Keratinocyte (primary cell): ENCODE measurements at regions not wholly inside any gene's neighbourhood (a gene's known extent, or its start where the extent isn't known, plus 50 kb on each side); places are given as distances from the start of the nearest gene placed in this dataset.

ENCODE experiments used
- DNase-seq: peaks from one replicate; pipeline ENCODE4 v3.0.0-alpha.2; 2011; ENCODE audit warnings: low read depth, missing footprints, low spot score
- FAIRE-seq: peaks from 2 replicates; lab custom pipeline; 2011; peaks lifted over from hg19 to GRCh38; lab: Jason Lieb, UNC
- H2AFZ ChIP-seq: 2 replicates; pipeline ENCODE4 v1.6.0; 2012; ENCODE audit warnings: low read length, control low read depth, inconsistent platforms; ENCODE audit not compliant: control insufficient read depth
- H3K27ac ChIP-seq: 2 replicates; pipeline ENCODE4 v1.5.1; 2011; ENCODE audit warnings: low read length; ENCODE audit not compliant: control insufficient read depth, insufficient read depth
- H3K27me3 ChIP-seq: 3 replicates; pipeline ENCODE4 v1.6.0; 2011; ENCODE audit warnings: low read length; ENCODE audit not compliant: control insufficient read depth, insufficient read depth; ENCODE audit errors: extremely low read depth
- H3K36me3 ChIP-seq, 2 experiments: 2 replicates in 1 of 2; 3 replicates in 1 of 2; pipeline ENCODE4 v1.5.1; 2011; ENCODE audit warnings: low read length in 2 of 2, mild to moderate bottlenecking in 1 of 2; ENCODE audit not compliant: control insufficient read depth in 2 of 2, insufficient read depth in 2 of 2; ENCODE audit errors: extremely low read depth in 1 of 2
- H3K4me1 ChIP-seq: 3 replicates; pipeline ENCODE4 v1.5.1; 2011; ENCODE audit warnings: low read length; ENCODE audit not compliant: control insufficient read depth, insufficient read depth; ENCODE audit errors: extremely low read depth
- H3K4me2 ChIP-seq: 3 replicates; pipeline ENCODE4 v1.6.0; 2011; ENCODE audit warnings: low read depth, low read length; ENCODE audit not compliant: control insufficient read depth, insufficient read depth; ENCODE audit errors: extremely low read depth
- H3K4me3 ChIP-seq, 3 experiments: fragments of 200-600 bp in 1 of 3; sonication (generic) in 1 of 3; 2 replicates in 2 of 3; 3 replicates in 1 of 3; pipeline ENCODE4 v1.5.1; 2011 to 2016; ENCODE audit warnings: low read length in 3 of 3, mild to moderate bottlenecking in 3 of 3, control low read depth in 2 of 3, inconsistent platforms in 1 of 3, low read depth in 1 of 3, mixed read lengths in 1 of 3, mixed run types in 1 of 3, moderate library complexity in 1 of 3; ENCODE audit not compliant: control insufficient read depth in 2 of 3, insufficient read depth in 2 of 3; ENCODE audit errors: extremely low read depth in 1 of 3
- H3K79me2 ChIP-seq: 2 replicates; pipeline ENCODE4 v1.6.0; 2012; ENCODE audit warnings: low read length; ENCODE audit not compliant: control insufficient read depth, insufficient read depth
- H3K9ac ChIP-seq: 3 replicates; pipeline ENCODE4 v1.6.0; 2011; ENCODE audit warnings: low read length; ENCODE audit not compliant: control insufficient read depth, insufficient read depth; ENCODE audit errors: extremely low read depth
- H3K9me1 ChIP-seq: 3 replicates; pipeline ENCODE4 v1.6.0; 2011; ENCODE audit warnings: low read length; ENCODE audit not compliant: control insufficient read depth, insufficient read depth; ENCODE audit errors: extremely low read depth
- H3K9me3 ChIP-seq: 2 replicates; pipeline ENCODE4 v1.5.1; 2012; ENCODE audit warnings: low read depth, low read length; ENCODE audit not compliant: control insufficient read depth
- H4K20me1 ChIP-seq: 3 replicates; pipeline ENCODE4 v1.6.0; 2011; ENCODE audit warnings: low read length; ENCODE audit not compliant: control insufficient read depth, insufficient read depth; ENCODE audit errors: extremely low read depth
- CTCF ChIP-seq, 3 experiments: IDR thresholded peaks in 1 of 3; conservative IDR thresholded peaks in 1 of 3; optimal IDR thresholded peaks in 1 of 3; 2 replicates in 2 of 3; 3 replicates in 1 of 3; pipeline versions ENCODE3 to v1.5.1; 2011; ENCODE audit warnings: low read length in 3 of 3, mild to moderate bottlenecking in 3 of 3, moderate library complexity in 2 of 3, control low read depth in 1 of 3, inconsistent platforms in 1 of 3; ENCODE audit not compliant: insufficient read depth in 2 of 3; ENCODE audit errors: extremely low read depth in 1 of 3
- EZH2 ChIP-seq: IDR thresholded peaks from one replicate; pipeline ENCODE4 v1.6.1; 2012; ENCODE audit warnings: inconsistent platforms, mild to moderate bottlenecking, low read length, moderate library complexity
- dilution Hi-C: fragments of 300-500 bp; cut with MboI; formaldehyde crosslinking; loops from one replicate; pipeline ENCODE4 v1.7.0; 2020; ENCODE audit warnings: low sequenced_read_pairs; ENCODE audit not compliant: extremely low pct_ligation_motif_present

- no peaks in the 10 kb centered on the region for H3K9me3 ChIP-seq
- no peak overlapping the region for H2AFZ ChIP-seq
- FAIRE-seq (peak; percentile 26), DNase-seq (no peak)
- no peaks in the 10 kb centered on the region for H3K36me3 ChIP-seq
- H3K9me1 ChIP-seq: no peaks in the 10 kb centered on the region
- H3K27ac ChIP-seq: no peak overlapping the region
- no peak overlapping the region for H3K4me3 ChIP-seq
- H3K27me3 ChIP-seq: no peaks in the 10 kb centered on the region
- H4K20me1 ChIP-seq: no peaks in the 10 kb centered on the region
- dilution Hi-C loops: no loop called here
- H3K4me2 ChIP-seq: no peak overlapping the region
- H3K4me1 ChIP-seq: peaks cover 10% of the 10 kb centered on the region
- H3K79me2 ChIP-seq: no peaks in the 10 kb centered on the region
- TF ChIP-seq EZH2 (no peak), CTCF (optimal IDR thresholded peaks at IDR 0.05 in 1 of 3, IDR thresholded peaks at IDR 0.05 in 1 of 3, conservative IDR thresholded peaks at IDR 0.05 in 1 of 3; ENCODE audit: extremely low read depth in 1 of 3, insufficient read depth in 2 of 3, low read length in 3 of 3) (no peak)
- no peak overlapping the region for H3K9ac ChIP-seq
Observed at GRCh38 chr11:95305705-95306104, 74.7 kb upstream of the SESN3 start.

- FAIRE-seq: no peak
- H3K27ac ChIP-seq: no peak overlapping the region
- dilution Hi-C loops: no loop called here
Observed at GRCh38 chr11:95304777-95305176, 73.8 kb upstream of the SESN3 start.

More at GRCh38 chr11:95304777-95305176, 73.8 kb upstream of the SESN3 start:
- Histone ChIP-seq H3K36me3 (no peaks in the 10 kb centered on the region), H3K9ac (no peak overlapping the region), H3K9me1 (no peaks in the 10 kb centered on the region), H3K27me3 (no peaks in the 10 kb centered on the region), H3K4me1 (peaks cover 10% of the 10 kb centered on the region), H3K4me2 (no peak overlapping the region), H4K20me1 (no peaks in the 10 kb centered on the region), H2AFZ (no peak overlapping the region), H3K4me3 (no peak overlapping the region), H3K79me2 (no peaks in the 10 kb centered on the region), H3K9me3 (no peaks in the 10 kb centered on the region)
- TF ChIP-seq CTCF (optimal IDR thresholded peaks at IDR 0.05 in 1 of 3, IDR thresholded peaks at IDR 0.05 in 1 of 3, conservative IDR thresholded peaks at IDR 0.05 in 1 of 3; ENCODE audit: extremely low read depth in 1 of 3, insufficient read depth in 2 of 3, low read length in 3 of 3): no peak
- no peak for TF ChIP-seq EZH2
- DNase-seq: no peak
